MM.1S (cell line): ENCODE measurements at regions not wholly inside any gene's neighbourhood (a gene's known extent, or its start where the extent isn't known, plus 50 kb on each side); places are given as distances from the start of the nearest gene placed in this dataset.

Experiments used
- DNase-seq: peaks from one replicate; pipeline ENCODE4 v3.0.0-alpha.2; 2015
- H2AFZ ChIP-seq: fragments of 300-600 bp; sonication (generic); 2 replicates; pipeline ENCODE4 v1.6.0; 2016; ENCODE audit warnings: antibody characterized with exemption, low read length
- H3F3A ChIP-seq: fragments of 300-600 bp; sonication (generic); 2 replicates; pipeline ENCODE4 v1.6.1; 2016; ENCODE audit warnings: mild to moderate bottlenecking, antibody characterized with exemption, low read length, moderate library complexity, mixed read lengths; ENCODE audit not compliant: insufficient read depth
- H3K27ac ChIP-seq: fragments of 300-600 bp; sonication (generic); 2 replicates; pipeline ENCODE4 v1.5.1; 2016; ENCODE audit warnings: mild to moderate bottlenecking, low read length
- H3K27me3 ChIP-seq: fragments of 300-600 bp; sonication (generic); replicated peaks from 2 replicates; pipeline ENCODE4 v1.6.0; 2016; ENCODE audit warnings: low read length; ENCODE audit not compliant: insufficient read depth
- H3K36me3 ChIP-seq: fragments of 300-600 bp; sonication (generic); replicated peaks from 2 replicates; pipeline ENCODE4 v1.6.1; 2016; ENCODE audit warnings: mild to moderate bottlenecking, low read length, mixed read lengths; ENCODE audit not compliant: insufficient read depth
- H3K4me1 ChIP-seq: fragments of 300-600 bp; sonication (generic); 2 replicates; pipeline ENCODE4 v1.6.1; 2016; ENCODE audit warnings: low read length, mixed read lengths
- H3K4me2 ChIP-seq: fragments of 300-600 bp; sonication (generic); 2 replicates; pipeline ENCODE4 v1.6.0; 2016; ENCODE audit warnings: low read depth, low read length
- H3K4me3 ChIP-seq: fragments of 300-600 bp; sonication (generic); 2 replicates; pipeline ENCODE4 v1.5.1; 2016; ENCODE audit warnings: low read length, mixed read lengths
- H3K79me2 ChIP-seq: fragments of 300-600 bp; sonication (generic); 2 replicates; pipeline ENCODE4 v1.6.1; 2016; ENCODE audit warnings: mixed run types, low read length, mixed read lengths
- H3K9ac ChIP-seq: fragments of 300-600 bp; sonication (generic); 2 replicates; pipeline ENCODE4 v1.6.1; 2016; ENCODE audit warnings: low read length, mixed read lengths
- H3K9me2 ChIP-seq: fragments of 300-600 bp; sonication (generic); replicated peaks from 2 replicates; pipeline ENCODE4 v1.6.1; 2016; ENCODE audit warnings: mild to moderate bottlenecking, low read length, mixed read lengths; ENCODE audit not compliant: insufficient read depth
- H3K9me3 ChIP-seq: fragments of 300-600 bp; sonication (generic); replicated peaks from 2 replicates; pipeline ENCODE4 v1.6.1; 2016; ENCODE audit warnings: mild to moderate bottlenecking, low read length, mixed read lengths; ENCODE audit not compliant: insufficient read depth
- H4K20me1 ChIP-seq: fragments of 300-600 bp; sonication (generic); 2 replicates; pipeline ENCODE4 v1.6.1; 2016; ENCODE audit warnings: mild to moderate bottlenecking, low read length, moderate library complexity, mixed read lengths; ENCODE audit not compliant: insufficient read depth
- CTCF ChIP-seq: fragments of 300-600 bp; sonication (generic); IDR thresholded peaks from 2 replicates; pipeline ENCODE4 v1.5.1; 2016; ENCODE audit warnings: antibody characterized with exemption, low read length, mixed read lengths
- EZH2 ChIP-seq: fragments of 300-600 bp; sonication (generic); optimal IDR thresholded peaks from 2 replicates; pipeline ENCODE3; 2017; ENCODE audit warnings: low read depth, mild to moderate bottlenecking, antibody characterized with exemption, low read length, mixed read lengths
- EZH2phosphoT487 ChIP-seq: fragments of 300-600 bp; sonication (generic); IDR thresholded peaks from 2 replicates; pipeline ENCODE4 v1.6.1; 2018; ENCODE audit warnings: antibody characterized with exemption, low read length

- Histone ChIP-seq H3K4me1 (0 out of 2 replicates have a peak, but pooled peaks cover 8% of the 10 kb centered on the region), H3K9me3 (no peaks in the 10 kb centered on the region), H3K4me3 (no peak overlapping the region), H3K79me2 (no peaks in the 10 kb centered on the region), H3K27me3 (no peaks in the 10 kb centered on the region), H3K9ac (no peak overlapping the region), H3K27ac (no peak overlapping the region), H4K20me1 (no peaks in the 10 kb centered on the region), H3F3A (no peaks in the 10 kb centered on the region), H3K36me3 (no peaks in the 10 kb centered on the region), H3K9me2 (no peaks in the 10 kb centered on the region), H3K4me2 (no peak overlapping the region), H2AFZ (no peak overlapping the region)
- DNase-seq: no peak
- TF ChIP-seq EZH2phosphoT487 (no peak), EZH2 (no peak), CTCF (no peak)
Measured at GRCh38 chr2:103152556-103152955, 390.7 kb downstream of the TMEM182 start.

- Histone ChIP-seq H3K9me2 (no peaks in the 10 kb centered on the region), H3K27me3 (no peaks in the 10 kb centered on the region), H3K4me2 (no peak overlapping the region)
Measured at GRCh38 chr2:103153580-103154284, 391.9 kb downstream of the TMEM182 start.

GRCh38 chr2:103155308-103155707 is 393.5 kb downstream of the TMEM182 start:
- H3K9ac ChIP-seq: no peak overlapping the region
- H3K4me1 ChIP-seq: 0 out of 2 replicates have a peak, but pooled peaks cover 3% of the 10 kb centered on the region
- no peak overlapping the region for H3K27ac ChIP-seq
- no peak overlapping the region for H3K4me2 ChIP-seq
- H4K20me1 ChIP-seq: no peaks in the 10 kb centered on the region
- H3K27me3 ChIP-seq: no peaks in the 10 kb centered on the region
- no peaks in the 10 kb centered on the region for H3K79me2 ChIP-seq
- H3K36me3 ChIP-seq: no peaks in the 10 kb centered on the region
- H3K4me3 ChIP-seq: no peak overlapping the region
- H2AFZ ChIP-seq: no peak overlapping the region
- no peak for DNase-seq
- no peaks in the 10 kb centered on the region for H3F3A ChIP-seq
- no peaks in the 10 kb centered on the region for H3K9me3 ChIP-seq
- no peaks in the 10 kb centered on the region for H3K9me2 ChIP-seq
- TF ChIP-seq EZH2phosphoT487 (no peak), CTCF (no peak), EZH2 (no peak)

More at GRCh38 chr2:103153580-103154284, 391.9 kb downstream of the TMEM182 start:
- Histone ChIP-seq H3K4me1 (0 out of 2 replicates have a peak, but pooled peaks cover 8% of the 10 kb centered on the region), H3F3A (no peaks in the 10 kb centered on the region), H3K4me3 (no peak overlapping the region), H2AFZ (no peak overlapping the region), H3K9ac (no peak overlapping the region), H3K9me3 (no peaks in the 10 kb centered on the region), H3K36me3 (no peaks in the 10 kb centered on the region), H4K20me1 (no peaks in the 10 kb centered on the region), H3K79me2 (no peaks in the 10 kb centered on the region), H3K27ac (no peak overlapping the region)
- no peak for DNase-seq
- TF ChIP-seq EZH2phosphoT487: no peak
- no peak for TF ChIP-seq EZH2
- no peak for TF ChIP-seq CTCF
